ENCODE measurements at regions not wholly inside any gene's neighbourhood (a gene's known extent, or its start where the extent isn't known, plus 50 kb on each side); places are given as distances from the start of the nearest gene placed in this dataset.
"Not testable (repeated sequence)": the region's sequence is repeated elsewhere in the genome, so short reads cannot be mapped to it uniquely, and the experiment has no call there.

DNA sequence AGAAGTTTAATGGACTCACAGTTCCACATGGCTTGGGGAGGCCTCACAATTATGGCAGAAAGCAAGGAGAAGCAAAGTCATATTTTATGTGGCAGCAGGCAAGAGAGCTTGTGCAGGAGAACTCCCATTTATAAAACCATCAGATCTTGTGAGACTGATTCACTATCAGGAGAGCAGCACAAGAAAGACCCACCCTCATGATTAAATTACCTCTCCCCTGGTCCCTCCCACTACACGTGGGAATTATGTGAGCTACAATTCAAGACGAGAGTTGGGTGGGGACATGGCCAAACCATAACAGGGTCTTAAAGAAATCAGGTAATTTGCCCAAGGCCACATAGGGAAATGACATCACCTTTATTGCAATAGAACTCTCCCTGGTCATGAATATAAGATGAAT, 1073.3 kb upstream of the ACVR2A start:
- DNase-seq, result no peak

DNA sequence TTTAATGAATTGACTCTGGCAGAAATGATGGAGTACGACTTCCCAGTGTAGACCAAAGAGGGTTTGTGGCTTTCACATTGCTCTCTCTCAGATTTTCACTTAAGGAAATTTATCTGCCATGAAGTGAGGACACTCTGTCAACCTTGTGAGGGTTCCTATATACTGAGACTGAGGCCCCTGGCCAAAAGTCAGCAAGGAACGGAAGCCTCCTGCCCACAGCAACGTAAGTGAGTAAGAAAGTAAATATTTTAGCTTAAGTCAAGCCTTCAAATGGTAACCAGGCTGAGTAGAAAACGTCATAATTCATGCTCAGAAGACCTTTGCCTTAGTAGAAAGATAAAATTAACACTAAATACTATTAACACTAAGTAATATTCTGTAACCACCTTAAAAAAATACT, 1080.5 kb upstream of the ACVR2A start:
- DNase-seq, result no peak

DNA sequence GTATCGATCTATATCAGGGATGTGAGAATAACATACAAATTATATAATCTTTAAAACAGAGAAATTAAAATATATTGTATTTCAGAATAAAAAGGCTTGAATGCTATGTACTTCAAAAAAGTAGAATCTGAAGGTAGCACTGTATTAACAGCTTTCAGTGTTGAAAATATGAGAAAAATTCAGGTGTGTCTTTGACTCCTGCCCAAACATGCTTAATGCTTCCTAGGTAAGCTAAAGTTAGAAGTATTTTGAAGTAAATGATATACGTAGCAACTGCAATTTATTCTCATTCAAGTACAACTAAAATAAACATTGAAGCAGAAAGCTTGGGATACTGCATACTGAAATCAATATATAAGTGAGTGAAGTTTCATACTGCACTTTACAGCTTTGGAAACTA, 1082.0 kb upstream of the ACVR2A start:
- DNase-seq, result no peak

DNA sequence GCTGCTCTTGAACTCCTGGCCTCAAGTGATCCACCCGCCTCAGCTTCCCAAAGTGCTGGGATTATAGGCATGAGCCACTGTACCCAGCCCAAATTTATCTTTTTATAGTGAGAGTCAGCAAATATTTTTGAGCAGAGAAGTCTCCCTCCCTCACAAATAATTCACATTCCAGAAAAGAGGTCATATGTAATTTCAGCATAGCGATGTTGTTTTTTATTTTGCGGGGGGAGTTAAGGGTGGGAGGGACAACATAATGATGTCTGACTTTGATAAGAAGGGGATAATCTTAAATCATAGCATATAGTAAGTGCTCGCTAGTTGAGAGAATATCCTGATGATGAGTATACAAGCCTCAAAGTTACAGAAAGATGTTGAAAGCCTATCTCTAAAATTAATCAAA, 1090.2 kb upstream of the ACVR2A start:
- no peak for DNase-seq

DNA sequence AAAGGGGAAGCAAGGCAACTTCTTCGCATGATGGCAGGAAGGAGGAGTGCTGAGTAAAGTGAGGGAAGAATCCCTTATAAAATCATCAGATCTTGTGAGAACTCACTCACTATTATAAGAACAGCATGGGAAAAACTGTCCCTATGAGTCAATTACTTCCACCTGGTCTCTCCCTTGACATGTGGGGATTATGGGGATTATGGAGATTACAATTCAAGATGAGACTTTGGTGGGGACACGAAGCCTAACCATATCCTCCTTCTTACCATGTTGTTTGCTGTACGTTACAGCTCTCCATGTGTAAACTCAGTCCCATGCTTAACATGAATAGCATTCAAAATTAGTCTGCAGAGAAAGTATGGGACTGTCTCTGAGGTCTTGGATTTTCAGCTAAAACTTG, 1096.8 kb upstream of the ACVR2A start:
- DNase-seq, result no peak

DNA sequence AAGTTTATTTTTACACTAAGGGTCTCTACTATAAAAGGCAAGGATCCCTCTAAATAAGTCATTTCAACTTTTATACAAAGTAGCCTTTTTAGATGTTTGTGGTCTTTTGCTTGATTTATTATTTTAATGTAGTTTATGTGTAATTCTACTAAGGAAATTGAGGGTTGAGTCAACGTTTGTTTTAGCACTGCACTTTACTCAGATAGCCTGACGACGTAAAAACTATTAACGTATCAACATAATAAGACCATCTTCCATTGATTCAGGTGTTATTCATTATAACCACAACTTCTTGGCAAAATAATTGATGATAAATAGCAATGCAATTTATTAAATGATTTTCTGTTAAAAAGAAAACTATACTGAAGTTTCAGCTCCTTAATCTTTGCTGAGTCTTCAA, 1103.6 kb upstream of the ACVR2A start:
- DNase-seq, result no peak

DNA sequence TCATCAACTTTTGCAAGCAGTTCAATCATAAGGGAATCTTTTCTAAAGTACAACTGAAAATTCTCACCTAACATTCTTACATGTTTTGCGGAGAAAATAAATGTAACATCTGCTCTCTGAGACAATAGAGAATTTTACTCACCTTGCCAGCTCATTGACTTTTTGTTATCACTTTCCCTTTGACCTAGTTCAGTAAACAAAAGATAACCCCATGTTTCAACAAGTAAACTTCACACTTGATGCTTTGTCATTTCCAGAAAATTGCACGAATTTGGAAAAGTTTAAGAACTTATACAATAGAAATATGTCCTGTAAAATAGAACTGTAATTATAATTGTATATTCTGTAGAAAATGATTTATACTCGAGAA, 1110.0 kb upstream of the ACVR2A start:
- DNase-seq, result no peak

DNA sequence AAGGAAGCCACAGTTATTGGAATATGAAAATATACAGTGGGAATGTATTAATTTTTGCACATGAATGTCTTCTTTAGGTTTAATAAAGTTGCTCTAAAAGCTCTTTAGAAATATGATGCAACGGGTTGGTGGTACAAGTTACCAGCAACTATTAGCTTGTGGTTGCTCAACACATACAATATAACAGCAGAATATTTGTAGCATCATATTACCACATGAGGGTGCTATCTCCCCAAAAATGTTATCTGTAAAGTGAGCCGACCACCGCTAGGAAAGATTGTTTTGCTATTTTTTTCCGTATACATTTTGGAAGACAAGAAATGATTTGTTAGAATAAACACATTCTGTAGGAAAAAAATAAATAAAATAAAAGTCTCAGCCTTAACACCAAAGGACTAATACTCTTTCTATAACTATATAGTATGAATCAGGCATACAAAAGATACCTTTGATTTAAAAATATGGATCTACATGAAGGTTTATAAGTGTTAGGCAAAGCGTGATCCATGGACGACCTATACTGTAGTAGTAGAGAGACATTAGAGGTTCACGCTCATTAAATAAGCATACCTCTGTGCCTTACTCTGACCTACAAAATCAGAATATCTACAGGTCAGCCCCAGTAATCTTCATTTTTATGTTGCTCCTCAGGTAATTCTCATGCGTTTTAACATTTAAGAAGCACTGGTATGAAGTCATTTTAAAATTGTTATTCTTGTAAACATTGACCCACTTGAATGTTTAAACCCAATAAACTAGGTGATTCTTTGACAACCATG, 1110.6 kb upstream of the ACVR2A start:
- peak; percentile 66 for DNase-seq

DNA sequence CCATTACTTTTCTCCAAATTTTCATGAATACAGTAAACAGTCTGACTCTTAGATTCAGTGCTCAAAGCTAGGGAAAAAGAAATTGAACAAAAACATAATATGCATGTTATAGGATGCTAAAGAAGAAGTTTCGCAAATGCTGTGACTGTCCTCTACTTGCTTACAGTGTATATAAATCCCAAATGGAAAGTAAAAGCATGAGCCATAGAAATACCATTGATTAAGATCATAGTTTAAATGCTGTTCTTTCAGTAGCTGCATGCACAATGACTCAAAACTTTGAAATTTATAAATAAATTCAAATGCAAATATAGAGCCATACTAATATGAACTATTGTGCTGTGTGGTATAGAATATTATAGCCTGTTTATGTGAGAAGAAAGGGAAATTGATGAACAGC, 1113.9 kb upstream of the ACVR2A start:
- DNase-seq, result peak; percentile 10

DNA sequence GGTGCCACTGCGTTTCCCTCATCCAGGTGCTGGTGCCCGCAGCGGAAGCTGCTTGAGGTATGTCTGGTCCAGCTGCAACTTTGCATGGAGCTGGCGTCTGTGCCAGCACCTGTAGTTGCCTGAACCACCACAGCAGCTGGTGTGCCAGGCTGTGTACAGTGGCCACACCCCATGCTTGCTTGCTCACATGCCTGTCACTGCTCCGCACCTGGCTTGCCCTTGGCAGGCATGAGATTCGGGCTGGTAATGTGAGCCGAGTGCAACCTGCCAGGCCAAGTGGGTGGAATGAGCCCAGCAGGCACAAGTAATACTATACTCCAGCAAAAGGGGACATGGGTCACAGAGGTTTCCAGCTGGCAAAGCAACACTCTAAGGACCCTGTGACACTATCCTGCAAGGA, 1123.3 kb upstream of the ACVR2A start:
- DNase-seq, result no peak

DNA sequence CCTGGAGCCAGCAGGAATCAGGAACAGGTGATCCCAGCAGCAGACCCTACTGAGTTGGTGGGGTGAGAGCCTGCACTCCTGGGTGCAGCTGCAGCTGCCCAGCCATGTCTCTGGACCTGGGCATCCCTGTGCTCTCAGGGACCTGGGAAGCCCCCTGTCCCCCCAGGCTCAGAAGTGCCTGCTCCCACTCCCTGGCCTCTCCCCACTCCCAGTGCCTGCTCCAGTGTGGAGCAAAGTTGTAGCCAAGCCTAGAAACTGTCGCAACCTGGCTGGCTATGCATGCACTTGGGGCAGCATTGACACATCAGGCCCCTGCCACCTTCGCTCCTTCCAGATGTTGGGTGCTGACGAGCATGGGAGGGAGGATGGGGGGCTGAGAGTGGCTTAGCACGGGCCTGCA, 1124.7 kb upstream of the ACVR2A start:
- no peak for DNase-seq

DNA sequence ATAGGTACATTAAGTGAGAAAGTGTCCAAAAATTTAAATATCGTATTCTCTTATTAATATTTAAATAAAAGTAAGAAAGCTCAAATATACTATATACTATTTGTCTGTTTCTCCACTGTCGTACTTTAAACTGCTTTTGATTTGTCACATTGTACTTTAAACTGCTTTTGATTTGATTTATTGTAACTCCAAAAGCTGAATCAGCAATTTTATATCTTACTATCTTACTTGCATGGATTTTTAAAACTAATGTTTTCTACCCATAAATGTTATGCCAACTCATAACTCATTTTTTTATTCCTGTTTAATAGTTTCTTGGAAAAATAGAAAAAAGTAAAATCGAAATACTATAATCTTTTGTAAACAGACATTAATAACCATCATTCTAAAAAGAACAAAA, 1128.2 kb upstream of the ACVR2A start:
- no peak for DNase-seq

DNA sequence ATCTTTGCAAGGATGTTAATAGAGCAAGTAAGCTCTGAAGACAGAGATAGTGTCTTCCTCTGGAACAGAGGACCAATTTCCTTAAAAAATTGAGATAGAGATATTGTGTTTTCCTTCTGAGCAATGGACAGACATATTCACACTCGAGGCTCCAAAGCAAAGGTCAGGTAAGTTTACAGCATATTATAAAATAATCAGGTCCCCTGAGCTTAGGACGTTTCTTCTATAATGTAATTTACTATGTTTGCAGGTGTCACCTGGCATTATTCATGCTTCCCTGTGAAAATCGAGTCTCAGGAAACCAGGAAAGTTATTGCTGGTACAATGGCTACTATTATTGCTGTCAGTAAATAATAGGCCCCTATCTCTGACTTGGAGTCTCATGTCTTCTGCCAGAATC, 1135.8 kb upstream of the ACVR2A start:
- no peak for DNase-seq

DNA sequence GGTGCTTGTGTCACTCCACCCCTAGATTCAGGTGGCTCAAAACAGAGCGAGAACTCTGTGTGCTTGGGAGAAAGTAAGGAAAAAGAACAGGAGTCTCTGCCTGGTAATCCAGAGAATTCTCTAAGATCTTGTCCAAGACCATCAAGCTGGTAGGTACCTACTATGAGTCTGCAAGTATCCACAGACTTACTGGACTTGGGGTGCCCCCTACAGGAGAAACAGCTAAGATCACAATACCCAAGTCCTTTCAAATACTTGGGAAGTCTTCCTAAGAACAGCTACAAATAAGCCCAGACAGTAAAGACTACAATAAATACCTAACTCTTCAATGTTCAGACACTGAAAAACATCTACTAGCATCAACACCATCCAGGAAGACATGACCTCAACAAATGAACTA, 1143.6 kb upstream of the ACVR2A start:
- DNase-seq, result no peak

DNA sequence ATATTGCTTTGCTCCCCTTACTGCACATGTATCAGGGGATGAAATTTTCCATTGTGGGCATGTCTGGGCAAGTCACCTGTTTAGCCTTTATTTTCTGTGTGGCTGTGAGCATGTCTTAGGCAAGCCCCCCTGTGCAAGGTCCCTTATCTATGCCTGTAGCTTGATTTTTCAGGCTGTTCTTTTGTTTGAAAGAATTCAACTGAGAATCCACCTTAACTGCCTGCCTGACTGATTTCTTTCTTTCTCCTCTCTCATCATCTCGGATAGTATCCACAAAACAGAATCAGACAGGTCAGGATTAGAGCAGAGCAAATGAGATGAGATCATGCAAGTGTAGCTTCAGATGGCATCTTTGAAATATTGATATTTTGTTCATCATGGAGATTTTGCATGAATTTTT, 1147.5 kb upstream of the ACVR2A start:
- no peak for DNase-seq

DNA sequence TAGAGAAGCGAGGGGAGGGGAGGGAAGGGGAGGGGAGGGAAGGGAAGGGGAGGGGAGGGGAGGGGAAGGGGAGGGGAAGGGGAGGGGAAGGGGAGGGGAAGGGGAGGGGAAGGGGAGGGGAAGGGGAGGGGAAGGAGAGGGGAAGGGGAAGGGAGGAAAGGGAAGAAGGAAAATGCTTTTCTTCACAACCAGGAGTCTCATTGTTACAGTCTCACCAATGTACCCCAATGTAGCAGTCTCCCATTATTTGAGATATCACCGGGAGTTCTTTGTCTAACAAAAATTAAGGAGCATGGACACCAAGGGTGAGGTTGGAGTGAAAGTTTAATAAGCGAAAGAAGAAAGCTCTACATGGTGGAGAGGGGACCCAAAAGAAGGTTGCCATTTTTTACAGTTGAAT, 1148.0 kb upstream of the ACVR2A start:
- DNase-seq, result not testable (repeated sequence)

DNA sequence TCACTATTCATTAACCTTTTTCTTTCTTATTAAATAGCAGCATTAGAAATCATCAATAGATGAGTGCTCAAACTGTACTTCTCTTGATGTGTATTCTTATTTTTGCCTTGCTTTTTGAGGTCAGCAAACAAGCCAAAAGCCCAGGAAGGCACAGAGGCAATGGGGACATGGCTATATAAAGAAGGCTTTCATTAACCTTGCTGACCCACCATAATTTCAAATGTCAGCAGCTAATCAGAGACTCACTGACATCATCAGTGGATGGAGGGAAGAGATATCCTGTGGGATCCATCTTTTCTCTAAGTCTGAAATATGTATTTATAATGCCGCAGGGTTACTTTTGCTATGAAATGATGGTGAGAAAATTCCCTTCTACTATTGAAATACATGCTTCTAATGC, 1162.8 kb upstream of the ACVR2A start:
- DNase-seq, result no peak

DNA sequence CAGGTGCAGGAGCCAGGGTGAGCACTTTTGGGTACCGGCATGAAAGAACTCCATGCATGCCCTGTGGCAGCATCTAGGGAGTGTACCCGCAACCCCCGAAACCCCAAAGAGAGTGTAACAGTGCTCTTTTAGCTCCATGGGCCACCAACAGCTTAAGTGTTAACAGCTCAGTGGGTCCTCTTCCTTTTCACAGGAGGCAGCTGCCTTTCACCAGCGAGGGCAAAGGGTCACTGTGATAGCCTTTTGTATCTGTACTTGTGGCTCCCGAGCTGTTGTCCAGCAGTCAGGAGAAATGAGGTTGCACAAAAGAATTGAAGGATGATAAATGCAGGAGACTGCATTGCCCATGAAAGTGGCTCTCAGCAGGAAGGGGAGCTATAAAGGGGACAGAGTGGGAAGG, 1166.3 kb upstream of the ACVR2A start:
- no peak for DNase-seq

DNA sequence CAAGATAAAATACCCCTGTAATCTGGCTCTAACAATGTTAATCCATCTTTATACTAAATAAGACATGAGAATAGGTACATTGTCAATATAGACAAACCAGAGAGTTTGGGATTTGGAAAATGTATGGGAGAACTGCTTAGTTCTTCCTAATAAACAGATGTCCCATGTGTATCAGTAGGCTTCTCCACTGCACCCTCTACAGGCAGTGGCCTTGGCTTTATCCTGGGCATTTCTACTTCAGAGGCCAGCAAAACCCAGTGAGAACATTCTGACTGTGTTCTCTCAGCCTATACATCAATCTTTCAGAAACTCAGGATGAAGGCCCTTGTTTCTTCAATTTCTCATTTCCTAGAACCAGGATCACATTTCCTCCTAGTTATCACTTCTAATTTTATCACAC, 1167.5 kb upstream of the ACVR2A start:
- DNase-seq, result no peak

DNA sequence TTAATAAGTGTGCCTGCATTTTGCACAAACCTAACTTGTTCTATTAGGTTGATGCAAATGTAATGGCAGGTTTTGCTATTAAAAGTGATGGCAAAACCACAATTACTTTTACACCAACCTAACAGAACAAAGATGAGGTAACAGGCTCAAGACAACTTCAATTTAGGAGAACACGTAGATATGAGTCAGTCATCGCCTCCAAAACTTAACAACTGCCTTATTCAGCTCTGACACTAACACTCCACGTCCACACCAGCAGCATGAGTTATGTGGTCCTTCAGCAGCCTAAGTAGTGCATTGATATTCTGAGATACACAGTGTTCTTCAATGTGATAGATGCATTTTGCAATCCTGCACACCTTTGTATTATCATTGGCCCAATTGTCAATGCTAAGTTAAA, 1175.1 kb upstream of the ACVR2A start:
- DNase-seq, result no peak

DNA sequence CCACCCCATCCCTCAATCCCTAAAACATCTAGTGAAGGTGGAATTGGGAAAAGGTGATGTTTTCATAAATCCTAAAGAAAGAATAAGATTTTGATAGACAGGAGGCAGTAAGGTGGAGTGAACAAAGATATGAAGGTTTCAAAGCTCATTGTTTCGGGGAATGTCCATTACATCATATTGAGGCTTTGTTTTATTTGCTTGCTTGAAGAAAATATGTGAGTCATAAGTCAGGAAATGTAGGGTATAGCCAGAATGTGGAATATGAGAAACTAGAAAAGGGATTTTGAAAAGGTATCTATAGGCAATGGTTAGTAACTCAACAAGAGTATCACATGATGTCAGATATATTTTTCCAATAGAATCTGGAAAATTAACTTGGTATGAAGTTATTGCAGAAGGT, 1178.5 kb upstream of the ACVR2A start:
- DNase-seq, result peak; percentile 6

DNA sequence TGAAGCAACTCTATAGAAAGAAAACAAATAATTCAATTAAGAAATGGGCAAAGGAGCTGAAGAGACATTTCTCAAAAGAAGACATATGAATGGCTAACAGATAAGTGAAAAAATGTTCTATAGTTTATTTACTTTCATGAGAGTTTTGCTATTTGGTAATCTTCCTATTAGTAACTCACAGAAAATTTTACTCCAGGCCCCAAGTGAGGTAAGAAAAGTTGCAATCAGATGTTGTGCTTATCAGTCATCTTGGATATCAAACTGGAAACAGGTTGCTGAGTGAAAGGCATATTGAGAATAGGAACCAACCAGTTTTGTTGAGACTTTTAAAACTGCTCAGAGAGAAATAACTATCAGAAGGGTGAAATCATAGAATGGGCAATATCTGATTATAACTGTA, 1179.0 kb upstream of the ACVR2A start:
- DNase-seq, result no peak

DNA sequence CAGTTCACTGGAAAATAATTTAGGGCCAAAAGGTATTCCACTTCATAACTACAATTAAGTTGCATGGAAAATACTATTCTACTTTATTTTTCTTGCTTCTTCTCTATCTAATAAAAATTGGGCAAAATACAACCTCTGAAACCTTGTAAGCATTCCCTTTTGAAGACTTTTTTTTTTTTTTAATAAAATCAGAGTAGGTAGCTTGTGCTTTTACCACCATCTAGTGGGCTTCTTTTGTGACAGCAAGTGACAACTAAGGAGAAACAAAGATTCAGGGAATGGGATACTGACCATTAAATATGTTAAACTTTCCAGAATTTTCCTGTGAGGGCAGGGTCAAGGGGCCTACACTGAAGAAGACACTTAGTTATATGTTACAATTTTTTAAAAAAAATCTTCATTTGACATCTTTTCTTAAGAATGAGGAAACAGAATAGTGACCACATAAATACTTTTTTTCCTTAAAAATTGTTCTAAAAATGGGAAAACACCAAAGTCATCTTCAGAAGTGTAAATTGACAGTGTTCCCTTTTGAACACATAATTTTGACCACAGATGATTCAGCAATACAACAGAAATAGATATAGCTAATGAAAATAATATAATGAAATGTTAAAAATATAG, 1183.2 kb upstream of the ACVR2A start:
- peak; percentile 40 for DNase-seq

DNA sequence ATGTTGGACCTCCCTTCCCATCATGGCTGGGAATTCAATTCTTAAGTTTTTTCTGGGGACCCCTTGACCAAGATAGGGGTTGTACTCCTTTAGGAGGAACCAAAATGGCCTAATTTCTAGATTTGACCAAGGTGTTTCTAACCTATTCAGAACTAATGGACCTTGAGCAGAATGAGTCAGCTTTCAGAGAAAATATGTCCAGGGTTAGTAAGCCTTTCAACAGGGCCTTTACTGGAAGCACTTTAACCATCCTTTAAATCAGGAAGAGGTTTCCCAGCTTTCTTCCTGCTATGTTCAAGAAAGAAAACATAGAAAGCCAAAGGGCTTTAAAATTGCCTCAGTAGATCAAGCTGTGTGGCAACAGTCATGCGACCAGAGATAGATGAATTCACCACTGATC, 1184.9 kb upstream of the ACVR2A start:
- DNase-seq, result peak; percentile 8

DNA sequence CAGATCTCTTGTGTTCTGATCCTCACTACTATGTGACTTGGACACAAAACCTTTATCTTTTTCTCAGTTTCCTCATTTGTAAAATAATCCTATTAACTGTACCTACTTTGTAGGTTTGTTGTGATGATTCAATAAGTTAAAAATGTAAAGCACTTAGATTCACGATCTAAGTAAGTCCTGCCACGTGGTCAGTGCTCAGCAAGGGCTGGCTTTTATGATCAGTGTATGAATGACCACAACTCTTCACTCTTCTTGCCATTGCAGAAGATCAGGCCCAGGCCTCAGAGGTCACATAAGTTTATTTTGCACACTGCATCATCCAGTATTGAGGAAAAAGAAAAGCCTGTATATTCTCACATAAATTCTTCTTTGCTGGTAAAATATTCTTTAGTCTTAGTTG, 1192.5 kb upstream of the ACVR2A start:
- DNase-seq, result peak; percentile 6
